ENCODE measurements at regions not wholly inside any gene's neighbourhood (a gene's known extent, or its start where the extent isn't known, plus 50 kb on each side); places are given as distances from the start of the nearest gene placed in this dataset.

- no peak for DNase-seq
These were observed 132.0 kb downstream of the SYF2 start for GRCh38 chr1:25100151-25100833.

GRCh38 chr1:25099343-25099951 lies 132.9 kb downstream of the SYF2 start:
- no peak for DNase-seq

GRCh38 chr1:25098717-25099116 lies 133.6 kb downstream of the SYF2 start:
- DNase-seq, result no peak

- DNase-seq, result no peak
These were observed 135.8 kb downstream of the SYF2 start for GRCh38 chr1:25096307-25097150.

GRCh38 chr1:25095635-25096200 lies 136.6 kb downstream of the SYF2 start:
- DNase-seq, result no peak

GRCh38 chr1:25094995-25095394 lies 137.3 kb downstream of the SYF2 start:
- DNase-seq, result no peak

- DNase-seq, result no peak
These were observed 138.1 kb downstream of the SYF2 start for GRCh38 chr1:25094229-25094628.

- DNase-seq, result no peak
These were observed 140.6 kb downstream of the SYF2 start for GRCh38 chr1:25091658-25092057.

GRCh38 chr1:25090707-25091422 lies 141.4 kb downstream of the SYF2 start:
- DNase-seq, result no peak

- no peak for DNase-seq
These were observed 142.5 kb downstream of the SYF2 start for GRCh38 chr1:25089772-25090171.

- no peak for DNase-seq
These were observed 143.4 kb downstream of the SYF2 start for GRCh38 chr1:25088946-25089345.

- no peak for DNase-seq
These were observed 144.1 kb downstream of the SYF2 start for GRCh38 chr1:25088180-25088701.

GRCh38 chr1:25086518-25087079 lies 145.7 kb downstream of the SYF2 start:
- DNase-seq, result no peak

- DNase-seq, result no peak
These were observed 147.9 kb downstream of the SYF2 start for GRCh38 chr1:25084407-25084806.

- DNase-seq, result no peak
These were observed 148.6 kb downstream of the SYF2 start for GRCh38 chr1:25083481-25084345.

GRCh38 chr1:25082995-25083394 lies 149.3 kb downstream of the SYF2 start:
- no peak for DNase-seq

GRCh38 chr1:25082216-25082899 lies 149.9 kb downstream of the SYF2 start:
- no peak for DNase-seq

- no peak for DNase-seq
These were observed 150.8 kb downstream of the SYF2 start for GRCh38 chr1:25081496-25081895.

- DNase-seq, result no peak
These were observed 150.5 kb upstream of the RUNX3 start for GRCh38 chr1:25080294-25081209.

GRCh38 chr1:25079048-25079447 lies 149.0 kb upstream of the RUNX3 start:
- DNase-seq, result no peak
